Activated naive CD4-positive, alpha-beta T cell treated with anti-CD3 and anti-CD28 coated beads, Interleukin-2, amount 50 U/mL, for 72 hours (primary cell): ENCODE measurements at regions not wholly inside any gene's neighbourhood (a gene's known extent, or its start where the extent isn't known, plus 50 kb on each side); places are given as distances from the start of the nearest gene placed in this dataset.
"Not testable (repeated sequence)": the region's sequence is repeated elsewhere in the genome, so short reads cannot be mapped to it uniquely, and the experiment has no call there.

Source experiments
- ATAC-seq, 2 donors: fragments of 150-1000 bp; cut with Tn5 transposase; 2 replicates each; pipeline ENCODE4 v1.10.0; 2021; ENCODE audit warnings: mild to moderate bottlenecking in 2 of 2, moderate library complexity in 2 of 2
- DNase-seq, 2 donors: peaks; one replicate each; pipeline ENCODE4 v3.0.0; 2021 to 2022; ENCODE audit warnings: low spot score in 2 of 2
- H3K27ac Mint-ChIP-seq, 2 donors: one replicate each; pipeline ENCODE4 v1.8.0; 2022; ENCODE audit warnings: mild to moderate bottlenecking in 2 of 2, mixed read lengths in 2 of 2
- H3K36me3 Mint-ChIP-seq, 2 donors: one replicate each; pipeline ENCODE4 v1.8.0; 2022; ENCODE audit warnings: mixed read lengths in 2 of 2
- H3K9me3 Mint-ChIP-seq, 2 donors: one replicate each; pipeline ENCODE4 v1.8.0; 2022; ENCODE audit warnings: mixed read lengths in 2 of 2

DNA sequence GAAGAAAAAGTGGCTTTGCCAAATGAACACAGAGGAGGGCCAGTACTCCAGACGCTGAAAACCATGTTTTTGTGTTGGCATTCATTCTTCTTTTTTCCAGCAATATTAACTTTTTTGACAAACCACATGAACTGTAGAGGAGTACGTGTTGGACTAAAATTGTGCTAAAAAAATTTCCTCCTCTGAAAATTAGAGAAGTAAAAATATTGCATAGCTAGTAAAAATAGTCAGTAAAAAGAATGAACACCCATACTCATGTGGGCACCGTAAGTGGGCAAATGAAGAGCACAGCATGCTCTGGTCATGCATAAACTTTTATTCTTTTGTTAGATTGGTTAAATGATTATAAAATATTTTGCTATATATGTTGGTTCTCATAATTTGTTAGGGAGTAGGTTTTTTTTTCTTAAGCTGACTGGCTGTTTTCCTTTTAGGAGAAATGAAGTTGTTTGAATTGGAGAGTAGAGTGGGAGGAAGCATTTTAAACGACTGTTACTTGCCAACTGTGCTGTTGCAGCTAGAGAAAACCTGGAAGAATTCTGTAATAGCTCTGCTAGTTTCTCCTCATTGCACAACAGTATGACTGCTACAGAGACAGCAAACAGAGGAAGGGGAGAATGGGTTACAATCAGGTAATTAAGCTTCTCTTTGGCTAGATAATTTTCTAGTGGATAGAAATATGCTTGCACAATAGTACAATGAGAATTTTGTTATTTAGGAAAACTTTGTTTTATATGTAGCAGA lies 222.4 kb downstream of the KCTD12 start:
- H3K9me3 Mint-ChIP-seq = no peaks in the 10 kb centered on the region
- no peak for ATAC-seq

DNA sequence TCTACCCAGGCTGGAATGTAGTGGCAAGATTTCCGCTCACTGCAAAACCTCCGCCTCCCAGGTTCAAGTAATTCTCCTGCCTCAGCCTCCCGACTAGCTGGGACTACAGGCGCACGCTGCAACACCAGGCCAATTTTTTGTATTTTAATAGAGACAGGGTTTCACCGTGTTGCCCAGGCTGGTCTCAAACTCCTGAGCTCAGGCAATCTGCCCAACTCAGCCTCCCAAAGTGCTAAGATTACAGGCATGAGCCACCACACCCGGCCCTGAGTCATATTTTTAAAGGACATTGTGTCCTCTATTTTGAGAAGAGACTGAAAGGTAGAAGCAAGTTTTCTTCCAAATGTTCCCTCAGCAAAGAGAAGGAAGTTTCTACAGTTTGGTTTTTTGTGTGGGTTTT lies 227.1 kb downstream of the KCTD12 start:
- DNase-seq, ATAC-seq, H3K27ac Mint-ChIP-seq, H3K36me3 Mint-ChIP-seq, H3K9me3 Mint-ChIP-seq: not testable (repeated sequence)

More for the DNA sequence above, 222.4 kb downstream of the KCTD12 start:
- no peak overlapping the region for H3K27ac Mint-ChIP-seq
- no peak for DNase-seq
- no peaks in the 10 kb centered on the region for H3K36me3 Mint-ChIP-seq

DNA sequence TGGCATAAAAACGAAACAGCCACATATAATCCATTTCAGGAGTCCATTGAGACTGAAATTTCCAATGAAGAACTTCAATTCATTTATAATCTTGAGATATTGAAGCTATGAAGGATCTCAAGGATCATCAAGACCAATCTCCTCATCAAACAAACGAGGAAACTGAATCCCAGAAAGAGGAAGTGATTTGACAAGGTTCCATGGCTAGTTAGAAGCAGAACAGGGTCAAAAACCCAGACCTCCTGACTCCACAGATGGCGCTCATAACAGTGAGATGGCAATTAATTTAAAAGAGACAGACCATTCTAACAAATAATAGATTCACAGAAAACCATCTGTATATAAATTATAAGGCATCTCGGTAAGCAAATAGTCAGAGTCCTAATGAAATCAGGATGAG lies 229.7 kb downstream of the KCTD12 start:
- Mint-ChIP-seq H3K36me3 (no peaks in the 10 kb centered on the region), H3K9me3 (no peaks in the 10 kb centered on the region), H3K27ac (no peak overlapping the region)
- no peak for DNase-seq
- no peak for ATAC-seq

DNA sequence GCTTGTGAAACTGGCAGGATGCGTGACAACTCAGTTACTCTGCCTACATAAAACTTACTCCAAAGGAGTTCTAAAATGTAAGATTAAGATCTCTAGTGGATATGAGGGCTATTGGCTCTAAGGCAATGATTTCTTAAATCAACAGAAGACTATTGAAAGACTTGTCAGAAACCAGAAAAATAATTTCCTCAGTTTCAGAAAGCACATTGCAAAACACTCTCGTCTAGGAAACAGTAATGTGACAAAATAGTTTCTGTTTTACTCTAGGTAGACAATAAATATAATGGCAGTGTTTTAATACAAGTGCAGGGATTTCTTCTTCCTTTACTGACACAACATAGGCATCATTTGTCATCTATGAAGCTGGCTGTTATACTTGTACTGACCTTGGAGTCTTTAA lies 230.1 kb downstream of the KCTD12 start:
- no peak for ATAC-seq

DNA sequence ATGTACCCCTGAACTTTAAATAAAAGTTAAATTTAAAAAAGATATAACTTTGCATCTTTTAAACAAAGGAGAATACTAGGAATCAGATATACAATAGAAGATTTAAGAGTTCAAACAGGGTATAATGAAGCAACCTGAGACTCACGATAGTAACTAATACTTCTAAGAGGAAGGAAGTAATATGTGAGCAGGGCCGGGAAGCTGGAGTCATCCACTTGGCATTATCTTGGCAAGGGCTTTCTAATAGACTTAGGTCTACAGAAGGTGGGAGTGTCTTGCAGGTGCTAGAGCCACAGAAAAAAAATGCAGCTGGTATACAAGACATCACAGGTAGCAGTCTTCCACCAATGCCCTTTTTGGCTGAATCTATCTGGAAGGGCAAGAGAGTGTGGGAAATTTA lies 231.9 kb downstream of the KCTD12 start:
- ATAC-seq (no peak), DNase-seq (no peak)
- H3K27ac Mint-ChIP-seq = no peak overlapping the region
- no peaks in the 10 kb centered on the region for H3K36me3 Mint-ChIP-seq
- H3K9me3 Mint-ChIP-seq = no peaks in the 10 kb centered on the region

More for the DNA sequence above, 230.1 kb downstream of the KCTD12 start:
- DNase-seq = no peak
- no peaks in the 10 kb centered on the region for H3K36me3 Mint-ChIP-seq
- H3K27ac Mint-ChIP-seq = no peak overlapping the region
- no peaks in the 10 kb centered on the region for H3K9me3 Mint-ChIP-seq

DNA sequence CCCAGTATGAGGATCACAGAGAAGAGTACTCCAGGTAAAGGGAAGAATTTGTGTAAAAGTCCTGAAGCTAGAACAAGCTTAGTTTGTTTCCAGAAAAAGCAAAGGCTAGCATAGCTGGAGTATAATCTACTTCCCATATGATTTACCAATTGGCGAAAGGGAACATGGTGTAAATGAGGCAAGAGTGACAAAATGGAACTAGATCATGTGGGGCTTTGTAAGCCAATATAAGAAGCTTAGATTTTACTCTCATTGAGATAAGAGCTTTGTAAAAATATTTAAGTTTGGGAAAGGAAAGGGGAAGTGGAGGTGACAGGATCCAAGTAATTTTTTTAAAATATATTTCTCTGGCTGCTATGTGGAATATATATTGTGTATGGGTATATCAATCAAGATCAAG lies 234.9 kb downstream of the KCTD12 start:
- H3K9me3 Mint-ChIP-seq = no peaks in the 10 kb centered on the region
- ATAC-seq = no peak
- no peak for DNase-seq
- H3K36me3 Mint-ChIP-seq = no peaks in the 10 kb centered on the region
- H3K27ac Mint-ChIP-seq = no peak overlapping the region

DNA sequence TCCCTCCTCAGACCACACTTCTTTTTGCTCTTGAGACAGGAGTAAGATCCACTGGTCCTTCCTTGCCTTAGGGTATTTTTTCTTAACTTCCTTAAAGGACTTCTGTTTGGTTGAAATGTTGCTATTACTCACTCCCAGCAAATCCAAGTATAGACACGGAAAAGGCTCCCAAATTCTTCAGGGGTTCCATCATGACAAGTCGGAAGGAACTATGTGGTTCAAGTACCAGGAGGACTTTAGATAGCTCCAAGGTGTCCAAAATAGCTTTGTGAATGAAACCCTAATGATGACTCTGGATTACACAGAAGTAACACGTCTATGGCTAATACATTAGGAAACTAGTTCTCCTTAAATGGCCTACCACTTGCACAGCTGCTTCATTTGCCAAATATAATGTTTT lies 238.7 kb downstream of the KCTD12 start:
- ATAC-seq = no peak
- H3K36me3 Mint-ChIP-seq = no peaks in the 10 kb centered on the region
- no peaks in the 10 kb centered on the region for H3K9me3 Mint-ChIP-seq
- no peak overlapping the region for H3K27ac Mint-ChIP-seq
- DNase-seq = no peak

DNA sequence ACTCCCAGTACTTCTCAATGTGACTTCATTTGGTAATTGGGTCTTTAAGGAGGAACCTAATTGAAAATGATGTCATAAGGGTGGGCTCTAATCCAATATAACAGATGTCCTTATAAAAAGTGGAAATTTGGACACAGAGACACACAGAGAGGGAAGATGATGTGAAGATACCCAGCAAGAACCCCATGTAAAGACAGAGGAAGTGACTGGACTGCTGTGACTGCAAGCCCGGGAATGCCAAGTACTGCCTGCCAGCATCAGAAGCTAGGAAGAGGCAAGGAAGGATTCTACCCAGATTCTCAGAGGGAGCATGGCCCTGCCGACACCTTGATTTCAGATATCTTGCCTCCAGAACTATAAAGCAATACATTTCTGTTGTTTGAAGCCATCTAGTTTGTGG lies 239.3 kb downstream of the KCTD12 start:
- H3K36me3 Mint-ChIP-seq = no peaks in the 10 kb centered on the region
- H3K9me3 Mint-ChIP-seq = no peaks in the 10 kb centered on the region
- H3K27ac Mint-ChIP-seq = no peak overlapping the region
- ATAC-seq = no peak
- DNase-seq = no peak

DNA sequence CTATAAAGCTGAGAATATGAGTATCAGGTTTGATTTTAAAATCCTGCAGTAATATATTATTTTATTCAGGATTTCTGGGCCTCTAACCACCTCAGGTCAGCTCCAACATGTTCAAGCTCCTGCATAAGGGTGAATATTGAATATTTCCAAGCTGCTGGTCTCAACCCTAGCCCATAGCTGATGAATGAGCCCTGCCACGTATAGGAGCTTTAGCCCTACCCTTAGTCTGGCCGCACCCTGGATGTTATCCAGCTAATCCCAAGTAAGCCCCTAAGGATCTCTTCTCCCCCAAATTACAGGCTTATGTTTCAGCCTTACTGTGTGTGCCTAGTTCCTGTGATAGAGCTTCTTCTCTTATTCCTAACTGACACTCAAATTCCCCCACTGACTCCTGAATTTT lies 240.6 kb downstream of the KCTD12 start:
- ATAC-seq (no peak), DNase-seq (no peak)
- Mint-ChIP-seq H3K36me3 (no peaks in the 10 kb centered on the region), H3K27ac (no peak overlapping the region), H3K9me3 (no peaks in the 10 kb centered on the region)

DNA sequence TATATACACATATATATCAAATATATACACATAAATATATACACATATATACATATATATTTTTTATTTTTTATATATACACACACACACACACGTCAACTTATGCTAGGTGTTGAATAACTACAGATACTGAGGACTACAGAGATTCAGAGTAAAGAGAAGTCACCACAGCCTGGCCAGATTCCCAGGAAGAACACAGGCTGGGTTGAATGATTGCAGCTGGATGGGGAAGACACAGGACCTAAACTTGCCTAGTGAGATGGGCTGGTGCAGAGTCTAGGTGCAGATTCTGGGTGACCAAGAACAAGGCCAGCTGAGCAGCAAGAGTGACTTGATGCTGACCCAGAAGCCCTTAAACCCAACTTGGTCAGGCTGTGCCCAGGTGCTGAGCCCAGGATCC lies 241.3 kb downstream of the KCTD12 start:
- DNase-seq = no peak
- Mint-ChIP-seq H3K27ac (no peak overlapping the region), H3K9me3 (no peaks in the 10 kb centered on the region), H3K36me3 (no peaks in the 10 kb centered on the region)
- ATAC-seq = no peak

DNA sequence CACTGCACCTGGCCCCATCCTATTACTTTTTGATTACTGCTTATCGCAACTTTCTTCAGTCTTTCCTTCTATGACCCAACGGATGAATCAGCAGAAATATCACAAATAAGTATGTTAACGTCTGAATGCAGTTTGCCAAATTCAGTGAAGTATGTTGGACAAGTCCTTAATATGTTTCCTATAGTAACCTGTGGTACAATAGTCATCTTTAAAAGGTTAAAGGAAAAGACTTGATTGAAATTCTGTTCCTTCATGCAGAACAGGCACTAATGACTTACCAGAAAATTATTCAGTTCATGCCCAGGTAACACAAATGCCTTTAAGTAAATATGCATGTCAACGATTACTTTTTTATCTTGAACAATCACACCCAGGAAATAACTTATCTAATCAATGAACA lies 242.6 kb downstream of the KCTD12 start:
- Mint-ChIP-seq H3K36me3 (no peaks in the 10 kb centered on the region), H3K27ac (no peak overlapping the region), H3K9me3 (no peaks in the 10 kb centered on the region)
- DNase-seq (no peak), ATAC-seq (no peak)

DNA sequence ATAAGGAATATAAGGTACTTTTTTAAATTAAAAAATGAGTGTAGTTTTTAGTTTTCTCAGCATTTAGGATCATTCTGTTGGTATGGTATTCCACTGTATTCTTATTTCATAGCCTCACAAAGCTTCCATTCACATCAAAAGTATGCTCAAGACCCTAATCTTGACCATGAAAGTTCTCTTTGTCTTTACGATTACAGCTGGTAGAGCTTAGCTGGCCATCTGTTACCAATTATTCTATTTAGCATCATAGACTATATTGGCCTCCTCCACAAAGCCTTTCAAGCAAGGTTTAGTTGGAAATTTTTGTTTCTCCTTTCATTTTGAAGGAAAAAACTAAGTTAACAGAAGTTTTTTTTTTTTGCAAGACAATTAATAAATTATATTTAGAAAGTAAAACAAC lies 245.1 kb downstream of the KCTD12 start:
- DNase-seq (no peak), ATAC-seq (no peak)
- Mint-ChIP-seq H3K36me3 (no peaks in the 10 kb centered on the region), H3K27ac (no peak overlapping the region), H3K9me3 (no peaks in the 10 kb centered on the region)

DNA sequence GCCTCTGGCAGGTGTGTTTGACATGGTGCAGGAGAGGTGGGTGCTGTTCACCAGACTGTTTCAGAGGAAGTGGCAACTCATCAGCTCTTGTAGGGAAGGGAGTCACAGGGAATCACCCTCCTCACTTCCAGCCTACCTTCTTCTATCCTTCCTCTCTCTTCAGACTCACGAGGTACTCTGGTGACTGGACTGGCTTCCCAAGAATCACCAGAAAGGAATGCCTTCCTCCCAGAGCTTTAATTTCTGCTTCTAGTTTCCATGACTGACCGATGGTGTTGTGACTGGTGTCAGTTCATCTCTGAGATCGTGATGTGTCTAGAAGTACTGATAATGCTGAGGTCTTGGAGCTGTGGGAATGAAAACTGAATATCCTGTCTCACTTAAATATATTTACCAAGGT lies 247.3 kb downstream of the KCTD12 start:
- H3K9me3 Mint-ChIP-seq = no peaks in the 10 kb centered on the region
- DNase-seq (no peak), ATAC-seq (no peak)
- H3K36me3 Mint-ChIP-seq = no peaks in the 10 kb centered on the region
- no peak overlapping the region for H3K27ac Mint-ChIP-seq

DNA sequence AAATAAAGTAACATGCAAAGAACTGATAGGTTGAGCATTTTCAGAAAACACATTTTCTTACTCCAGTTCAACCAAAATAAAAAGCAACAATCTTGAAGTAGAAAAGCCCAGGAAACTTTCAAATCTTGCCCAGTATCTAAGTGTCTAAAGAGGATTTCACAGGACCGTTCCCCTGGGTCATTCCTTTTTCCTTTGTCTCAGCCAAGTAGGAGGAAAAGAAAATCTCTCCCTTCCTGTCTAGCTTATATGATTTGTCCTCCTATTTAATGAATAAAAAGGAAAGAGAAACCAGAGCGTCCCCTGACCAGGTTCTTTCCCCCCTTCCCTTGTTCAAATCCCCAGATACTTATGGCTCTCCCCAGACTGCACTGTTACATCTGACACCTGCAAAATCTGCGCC lies 248.0 kb downstream of the KCTD12 start:
- Mint-ChIP-seq H3K9me3 (no peaks in the 10 kb centered on the region), H3K36me3 (no peaks in the 10 kb centered on the region), H3K27ac (no peak overlapping the region)
- DNase-seq (no peak), ATAC-seq (no peak)

DNA sequence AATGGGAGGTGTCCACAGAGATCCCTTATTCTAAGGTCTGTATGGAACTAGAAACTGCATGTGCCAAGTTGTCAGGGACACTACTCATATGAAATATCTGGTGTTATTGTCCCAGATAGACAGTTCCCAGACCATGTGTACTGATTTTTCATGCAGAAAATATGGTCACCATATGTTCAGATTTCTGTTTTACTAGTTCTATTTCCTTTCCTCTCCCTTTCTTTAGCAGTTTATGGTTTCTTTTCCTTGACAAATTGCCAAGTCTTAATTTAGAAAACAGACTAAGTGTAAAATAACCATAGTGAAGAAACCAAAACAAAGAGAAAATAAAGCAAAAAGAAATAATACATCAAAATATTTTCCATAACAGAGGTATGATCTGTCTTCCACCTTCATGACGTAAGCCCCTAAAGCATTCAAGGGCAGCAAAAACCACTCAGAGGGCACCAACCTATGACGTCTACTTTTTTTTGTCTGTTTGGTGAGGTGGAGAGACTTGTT lies 248.5 kb downstream of the KCTD12 start:
- H3K9me3 Mint-ChIP-seq = no peaks in the 10 kb centered on the region

DNA sequence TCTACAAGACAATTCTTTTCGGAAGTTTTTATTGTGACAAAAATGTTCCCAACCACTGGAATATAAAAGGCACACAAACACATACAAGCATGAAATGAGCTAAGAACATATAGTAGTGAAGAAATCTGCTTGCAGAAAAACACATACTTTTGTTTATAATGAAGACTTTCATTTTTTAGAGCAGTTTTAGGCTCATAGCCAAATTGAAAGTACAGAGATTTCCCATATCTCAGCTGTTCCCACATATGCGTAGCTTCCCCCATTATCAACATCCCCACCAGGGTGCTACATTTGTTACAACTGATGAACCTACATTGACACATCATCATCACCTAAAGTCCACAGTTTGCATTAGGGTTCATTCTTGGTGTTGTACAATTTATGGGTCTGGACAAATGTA lies 249.4 kb downstream of the KCTD12 start:
- ATAC-seq (no peak), DNase-seq (no peak)
- no peaks in the 10 kb centered on the region for H3K9me3 Mint-ChIP-seq
- no peaks in the 10 kb centered on the region for H3K36me3 Mint-ChIP-seq
- no peak overlapping the region for H3K27ac Mint-ChIP-seq

More for the DNA sequence above, 248.5 kb downstream of the KCTD12 start:
- no peak for ATAC-seq
- Mint-ChIP-seq H3K27ac (no peak overlapping the region), H3K36me3 (no peaks in the 10 kb centered on the region)
- DNase-seq = no peak

DNA sequence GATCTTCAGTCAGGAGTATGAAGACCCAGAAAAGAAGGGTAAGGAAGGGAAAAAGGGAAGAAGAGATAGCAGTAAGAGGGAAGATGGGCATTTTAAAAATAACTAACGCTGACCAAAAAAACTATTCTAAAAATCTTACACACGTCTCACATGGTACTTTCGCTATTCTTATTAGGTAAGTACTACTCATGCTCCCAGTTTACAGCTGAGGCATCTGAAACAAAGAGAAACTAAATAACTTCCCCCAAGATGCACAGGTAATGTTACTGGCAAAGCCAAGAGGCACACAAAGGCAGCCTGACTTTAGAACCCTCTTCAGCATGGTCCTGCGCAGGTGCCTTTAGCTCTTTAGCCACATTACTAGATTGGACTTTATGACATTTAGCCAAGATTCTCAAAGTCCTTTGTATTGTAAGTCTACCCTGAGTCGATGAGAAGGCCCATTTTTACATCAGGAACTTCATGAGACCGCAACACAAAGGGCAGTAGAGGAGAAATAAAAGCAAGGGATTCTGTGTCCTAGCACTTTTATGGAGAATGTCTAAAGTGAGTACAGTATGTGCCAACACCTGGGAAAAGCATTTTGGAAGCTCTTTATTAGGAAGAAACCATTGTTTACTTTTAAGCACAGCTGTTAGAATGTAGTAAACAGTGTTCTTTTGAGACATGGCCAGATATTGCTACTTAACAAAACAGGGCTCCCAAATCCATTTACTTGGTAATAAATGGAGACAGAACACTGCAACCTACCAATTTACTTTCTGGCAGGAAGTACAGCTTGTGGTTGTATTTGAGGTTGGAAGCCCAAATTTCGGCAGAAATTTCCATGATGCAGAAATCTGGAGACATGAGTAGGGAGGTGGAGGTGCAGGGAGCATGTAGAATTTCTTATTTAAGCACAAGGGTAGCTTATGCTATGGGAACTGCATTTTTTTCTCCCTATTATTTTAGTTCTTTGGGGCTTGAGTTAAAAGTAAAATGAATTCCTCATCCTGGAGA lies 250.7 kb downstream of the KCTD12 start:
- Mint-ChIP-seq H3K27ac (no peak overlapping the region), H3K9me3 (no peaks in the 10 kb centered on the region), H3K36me3 (no peaks in the 10 kb centered on the region)
- ATAC-seq (no peak), DNase-seq (no peak)
